Right renal cortex interstitium (tissue), 3 donors: ENCODE measurements at regions not wholly inside any gene's neighbourhood (a gene's known extent, or its start where the extent isn't known, plus 50 kb on each side); places are given as distances from the start of the nearest gene placed in this dataset.

Source experiments
- DNase-seq, 3 donors: peaks; one replicate each; pipeline ENCODE4 v3.0.0-alpha.2; 2013; ENCODE audit warnings: low read depth in 3 of 3, low spot score in 2 of 3

DNA sequence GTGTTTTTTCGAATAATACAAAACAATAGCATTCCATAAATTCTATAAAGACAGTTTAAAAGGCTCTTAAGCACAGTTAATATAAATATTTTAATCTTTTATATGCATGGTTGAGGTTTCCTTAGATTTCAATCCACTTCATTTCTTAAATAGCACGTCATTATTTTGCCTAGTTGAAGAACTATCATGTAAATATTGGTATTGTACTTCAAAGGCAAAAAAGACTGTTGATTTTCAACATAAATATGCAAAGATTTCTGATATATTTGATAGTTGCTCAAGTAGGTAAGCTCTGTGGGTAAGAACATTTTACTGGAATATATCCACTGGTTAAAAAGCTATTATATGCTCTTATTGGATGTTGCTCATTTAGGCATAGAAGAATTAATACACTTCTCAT lies 458.6 kb downstream of the NR2F1-AS1 start:
- DNase-seq, result no peak

GRCh38 chr5:93120771-93121170 lies 460.2 kb downstream of the NR2F1-AS1 start:
- no peak for DNase-seq

DNA sequence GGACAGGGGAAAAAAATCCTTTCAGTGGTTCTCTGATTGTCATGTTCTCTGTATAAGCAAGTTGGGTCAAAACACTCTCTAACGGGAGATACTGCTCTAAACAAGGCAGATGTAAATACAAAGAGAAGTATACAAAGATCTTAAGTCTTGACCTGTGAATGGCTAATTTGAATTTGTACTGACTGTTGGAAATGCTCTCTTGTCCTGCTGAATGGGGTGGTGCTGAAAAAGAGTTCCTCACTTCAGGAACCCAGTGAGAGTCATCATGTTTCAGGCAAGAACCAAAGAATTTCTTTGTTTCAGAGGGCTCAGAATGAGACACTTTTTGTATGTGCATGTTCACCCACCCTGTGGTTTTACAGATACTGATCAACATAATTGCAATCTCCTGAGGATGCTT lies 461.0 kb downstream of the NR2F1-AS1 start:
- DNase-seq, result no peak

- no peak for DNase-seq
These were observed 463.1 kb downstream of the NR2F1-AS1 start for GRCh38 chr5:93117751-93118531.

- DNase-seq, result no peak
These were observed 473.1 kb downstream of the NR2F1-AS1 start for GRCh38 chr5:93107805-93108520.

GRCh38 chr5:93107141-93107540 lies 473.9 kb downstream of the NR2F1-AS1 start:
- no peak for DNase-seq

- DNase-seq, result no peak
These were observed 479.4 kb downstream of the NR2F1-AS1 start for GRCh38 chr5:93101661-93102060.

DNA sequence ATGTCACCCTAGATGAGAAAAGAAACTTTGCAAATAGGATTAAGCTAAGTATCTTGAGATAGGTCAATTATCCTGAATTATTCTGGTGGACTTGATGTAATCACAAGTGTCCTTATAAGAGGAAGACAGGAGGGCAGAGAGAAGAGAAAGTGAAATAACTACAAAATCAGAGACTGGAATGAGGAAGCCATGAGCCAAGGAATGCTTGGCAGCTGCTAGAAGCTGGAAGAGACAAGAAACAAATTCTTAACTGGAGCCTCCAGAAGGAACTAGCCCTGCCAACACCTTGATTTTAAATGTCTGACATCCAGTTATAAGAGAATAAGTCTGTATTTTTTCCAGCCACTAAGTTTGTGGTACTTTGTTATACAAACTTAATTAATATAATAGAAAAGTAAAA lies 480.0 kb downstream of the NR2F1-AS1 start:
- DNase-seq, result no peak

- no peak for DNase-seq
These were observed 480.6 kb downstream of the NR2F1-AS1 start for GRCh38 chr5:93100428-93100827.

GRCh38 chr5:93099902-93100347 lies 481.1 kb downstream of the NR2F1-AS1 start:
- no peak for DNase-seq

- no peak for DNase-seq
These were observed 484.5 kb downstream of the NR2F1-AS1 start for GRCh38 chr5:93096561-93096960.

DNA sequence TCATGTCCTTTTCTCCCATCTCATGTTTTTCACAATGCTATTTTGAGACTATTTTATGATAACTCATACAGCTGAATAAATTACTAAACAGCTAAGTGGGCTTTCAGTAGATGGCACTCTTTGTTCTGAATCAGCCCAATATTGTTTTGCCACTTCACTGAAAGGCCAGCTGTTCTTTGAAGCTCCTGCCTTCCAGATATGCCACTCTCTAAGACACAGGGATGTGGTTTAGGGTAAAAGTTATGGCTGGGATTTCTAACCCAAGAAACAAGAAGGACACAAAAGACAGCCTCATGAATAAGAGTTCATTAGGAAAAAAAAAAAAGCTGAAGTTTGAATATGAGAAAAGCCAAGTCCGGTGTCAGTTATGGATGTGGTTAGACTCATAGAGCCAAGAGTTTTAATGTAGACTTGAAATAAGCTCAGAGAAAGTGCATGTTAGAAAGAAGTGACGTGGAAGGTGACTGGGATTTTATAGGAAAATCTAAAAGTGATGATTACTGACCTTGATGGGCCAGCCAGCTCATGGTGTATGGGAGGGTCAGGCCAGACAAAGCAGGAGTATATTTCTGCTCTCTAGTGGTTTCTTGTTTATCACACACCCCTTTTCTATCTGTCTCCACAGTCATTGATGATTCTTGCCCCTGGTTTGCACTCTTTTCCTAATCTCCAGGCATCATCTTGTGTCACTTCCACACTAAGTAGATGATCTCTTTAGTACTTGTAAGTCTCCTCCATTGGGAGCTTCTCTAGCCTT lies 488.5 kb downstream of the NR2F1-AS1 start:
- DNase-seq, result no peak

- no peak for DNase-seq
These were observed 490.3 kb downstream of the NR2F1-AS1 start for GRCh38 chr5:93090698-93091097.

GRCh38 chr5:93088592-93089389 lies 492.2 kb downstream of the NR2F1-AS1 start:
- peak in 1 of 3 donors; percentile 38 for DNase-seq

DNA sequence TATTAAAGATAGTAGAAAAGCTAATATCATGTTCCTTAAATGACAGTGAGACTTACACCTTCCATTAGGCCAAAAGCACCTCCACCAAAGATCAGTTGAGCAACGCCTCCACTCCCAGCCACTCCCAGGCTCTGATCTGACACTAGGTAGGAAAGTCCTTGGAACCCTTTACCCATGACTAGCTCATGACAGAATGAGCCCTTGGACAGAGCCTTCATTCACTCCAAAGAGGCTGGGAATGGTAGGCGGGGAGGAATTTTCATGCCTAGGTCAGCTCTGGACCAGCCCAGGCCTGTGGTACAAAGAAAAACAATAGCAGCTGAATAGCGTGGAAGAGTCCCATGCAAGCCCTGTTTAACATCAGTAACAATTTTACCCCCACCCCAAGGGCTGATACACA lies 493.7 kb downstream of the NR2F1-AS1 start:
- DNase-seq, result no peak

GRCh38 chr5:93082981-93083380 lies 498.0 kb downstream of the NR2F1-AS1 start:
- DNase-seq, result no peak

GRCh38 chr5:93079046-93079445 lies 502.0 kb downstream of the NR2F1-AS1 start:
- DNase-seq, result no peak

DNA sequence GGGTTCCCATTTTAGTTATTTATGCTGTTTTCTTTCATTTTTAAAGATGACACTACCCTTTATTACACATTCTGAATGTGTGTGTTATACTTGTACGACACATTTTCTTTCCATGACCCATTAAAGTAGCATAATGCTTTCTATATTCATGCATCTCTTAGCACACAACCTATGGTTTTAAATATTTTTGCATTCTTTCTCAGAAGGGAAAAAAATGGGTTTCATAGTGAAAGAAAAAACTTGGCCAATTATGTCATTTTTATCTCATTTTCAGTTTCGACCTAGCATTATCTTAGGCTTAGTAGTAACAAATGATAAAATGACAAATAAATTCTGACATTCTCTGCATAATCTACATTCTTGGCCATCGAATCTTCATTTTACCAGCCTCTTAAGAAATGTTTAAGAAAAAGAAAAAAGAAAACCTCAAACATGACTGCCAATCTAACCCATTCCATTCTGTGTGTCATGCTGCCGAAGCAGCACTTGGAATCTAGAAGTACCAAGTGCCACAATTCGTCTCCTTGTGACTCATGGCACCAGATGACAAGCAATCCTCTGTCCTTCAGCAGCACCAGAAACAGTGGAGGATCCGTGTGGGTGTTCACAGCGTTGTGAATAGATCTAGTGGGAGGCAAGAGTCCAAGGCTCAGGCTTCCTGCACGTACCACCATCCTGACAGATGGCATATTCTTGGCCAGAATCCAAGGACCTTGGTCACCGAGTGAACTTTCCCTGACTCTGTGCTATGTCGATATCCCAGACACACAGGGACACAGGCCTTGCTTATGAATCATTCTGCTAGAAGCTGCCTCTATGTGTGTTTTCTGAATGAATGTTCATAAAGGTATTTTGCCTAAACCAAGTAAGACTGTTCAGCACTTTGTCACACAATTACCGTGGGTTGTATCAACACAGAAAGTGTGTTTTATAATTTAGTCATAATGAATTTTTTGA lies 502.7 kb downstream of the NR2F1-AS1 start:
- no peak for DNase-seq

- no peak for DNase-seq
These were observed 504.5 kb downstream of the NR2F1-AS1 start for GRCh38 chr5:93076566-93076965.
